GM18861 (cell line): ENCODE measurements at regions not wholly inside any gene's neighbourhood (a gene's known extent, or its start where the extent isn't known, plus 50 kb on each side); places are given as distances from the start of the nearest gene placed in this dataset.

ENCODE experiments used
- ATAC-seq: cut with Tn5 transposase; IDR thresholded peaks from one replicate; pipeline ENCODE4 v1.9.1; 2021; ENCODE audit not compliant: unreplicated experiment

DNA sequence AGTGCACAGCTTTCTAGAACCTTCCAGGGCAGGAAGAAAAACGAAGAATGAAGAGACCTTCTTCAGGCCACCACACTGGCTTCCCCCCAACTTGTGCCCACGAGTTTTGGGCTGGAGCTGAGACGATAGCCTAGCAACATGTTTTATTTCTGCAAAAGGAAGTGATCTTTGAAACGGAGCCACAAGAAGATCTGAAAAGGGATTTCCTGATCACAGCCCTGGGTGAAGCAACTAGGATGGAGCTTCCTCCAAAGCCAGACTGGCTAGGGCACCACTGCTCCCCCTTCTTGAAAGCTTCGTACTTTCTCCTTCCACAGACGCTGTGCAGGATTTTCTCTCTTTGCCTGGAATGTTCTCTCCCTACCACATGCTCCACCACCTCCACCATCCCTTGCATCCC is 418.3 kb downstream of the MED13L start:
- ATAC-seq = no peak

DNA sequence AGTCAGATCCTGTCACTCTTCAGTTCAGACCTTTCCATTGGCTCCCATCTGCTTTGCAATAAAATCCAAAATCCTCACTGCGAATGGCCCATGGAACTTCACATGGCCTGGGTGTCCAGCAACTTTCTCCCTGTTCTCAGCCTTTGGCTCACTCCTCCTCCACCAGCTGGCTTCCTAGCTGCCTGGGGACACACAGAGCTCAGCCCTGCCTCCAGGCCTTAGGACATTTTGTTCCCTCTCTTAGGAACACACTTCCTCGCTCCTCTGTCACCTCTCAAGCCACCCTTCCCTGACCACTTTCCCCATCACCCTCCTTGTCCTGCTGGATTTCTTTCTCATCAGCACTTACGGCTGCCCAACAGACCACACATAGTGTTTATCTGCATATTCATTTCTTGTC is 419.6 kb downstream of the MED13L start:
- ATAC-seq = no peak

DNA sequence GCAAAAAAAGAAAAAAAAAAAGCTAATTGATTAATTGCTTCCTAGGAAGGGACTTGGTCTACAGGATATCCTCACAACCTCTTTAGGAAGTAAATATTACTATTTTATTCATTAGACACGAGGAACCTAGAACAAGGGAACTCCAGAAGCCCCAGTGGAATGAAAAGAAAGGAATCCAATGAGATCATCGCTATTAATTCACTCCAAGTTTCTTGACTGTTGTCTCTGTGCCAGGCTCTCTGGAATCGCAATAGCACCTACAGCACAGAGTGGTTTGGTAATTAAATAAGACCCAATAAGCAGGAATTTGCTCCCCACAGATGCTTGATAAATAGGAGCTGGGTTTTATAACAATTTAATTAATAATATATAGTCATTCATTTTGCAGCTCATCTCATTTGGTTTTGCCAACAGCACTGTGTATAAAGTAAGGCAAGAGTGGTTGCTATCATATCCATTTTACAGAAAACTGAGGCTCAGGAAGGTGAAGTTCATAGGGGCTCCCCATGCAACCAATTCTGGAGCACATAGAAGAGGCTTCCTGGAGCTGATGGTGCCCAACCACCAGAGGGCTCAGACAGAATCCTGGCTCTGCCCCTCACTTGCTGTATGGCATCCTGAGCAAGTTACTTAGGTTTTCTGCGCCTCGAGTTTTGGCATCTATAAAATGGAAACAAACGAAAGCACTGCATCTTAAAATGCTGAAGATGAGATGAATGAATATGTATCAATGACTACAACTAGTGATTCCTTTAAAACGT is 420.2 kb downstream of the MED13L start:
- ATAC-seq = no peak

DNA sequence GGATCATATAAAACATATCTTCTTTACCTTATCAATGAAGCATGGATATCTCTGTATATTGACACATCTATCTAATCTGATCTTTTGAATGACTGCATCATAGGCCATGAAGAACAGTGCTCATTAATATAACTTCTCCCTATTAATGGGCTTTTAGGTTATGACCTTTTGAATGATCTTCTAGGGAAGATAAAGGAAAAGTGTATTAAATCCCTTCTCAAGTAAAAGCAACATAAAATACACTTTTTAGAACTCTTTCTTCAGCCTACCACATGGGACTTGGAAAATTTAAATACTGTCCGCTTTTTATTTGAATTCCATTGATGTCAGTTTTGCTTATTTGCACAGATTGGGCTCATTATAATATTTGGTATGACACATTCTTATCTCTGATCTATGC is 425.4 kb downstream of the MED13L start:
- no peak for ATAC-seq

DNA sequence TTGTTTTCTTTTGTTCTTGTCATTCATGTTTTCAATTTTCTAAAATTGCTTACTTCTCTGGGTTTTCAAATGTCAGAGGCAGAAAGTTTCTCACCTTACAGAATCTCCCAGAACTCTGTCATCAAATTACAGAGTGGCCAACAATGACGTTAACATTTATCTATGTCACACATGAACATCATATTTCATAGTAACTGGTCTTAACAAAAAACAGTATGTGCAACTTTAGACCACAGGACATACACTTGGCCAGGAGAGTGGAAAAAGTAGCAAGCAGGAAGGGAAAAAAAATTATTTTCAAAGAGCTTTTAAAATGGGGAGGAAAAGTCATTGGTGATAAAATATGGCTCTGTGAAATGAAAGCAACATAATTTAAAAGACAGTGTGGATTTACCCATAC is 426.5 kb downstream of the MED13L start:
- ATAC-seq = no peak

DNA sequence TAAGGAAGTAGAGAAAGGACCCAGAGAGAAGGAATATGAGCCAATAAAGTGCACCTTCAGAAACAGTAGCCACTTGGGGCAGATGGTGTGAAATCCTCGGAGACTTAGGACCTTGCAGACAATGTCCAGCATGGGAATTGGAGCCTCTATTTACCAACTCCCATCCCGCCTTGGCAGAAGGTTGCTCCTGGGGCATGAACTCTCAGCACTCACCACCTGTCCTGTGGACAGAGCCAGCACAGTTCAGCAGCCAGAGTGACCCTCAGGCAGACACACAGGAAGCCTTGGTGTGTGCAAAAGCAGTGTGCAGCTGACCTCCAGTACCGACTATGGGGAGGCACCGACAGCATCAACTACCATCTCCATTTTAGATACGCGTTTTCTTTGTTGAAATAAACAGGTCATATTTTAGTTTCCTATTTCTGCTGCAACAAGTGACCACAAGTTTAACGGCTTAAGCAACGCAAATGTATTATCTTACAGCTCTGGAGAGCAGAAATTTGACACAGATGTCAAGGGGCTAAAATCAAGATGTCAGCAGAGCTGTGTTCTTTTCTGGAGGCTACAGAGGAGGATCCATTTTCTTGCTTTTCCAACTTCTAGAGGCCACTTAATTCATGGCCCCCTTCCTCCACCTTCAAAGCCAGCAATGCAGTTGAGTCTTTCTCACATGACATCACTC is 428.1 kb downstream of the MED13L start:
- ATAC-seq = no peak

DNA sequence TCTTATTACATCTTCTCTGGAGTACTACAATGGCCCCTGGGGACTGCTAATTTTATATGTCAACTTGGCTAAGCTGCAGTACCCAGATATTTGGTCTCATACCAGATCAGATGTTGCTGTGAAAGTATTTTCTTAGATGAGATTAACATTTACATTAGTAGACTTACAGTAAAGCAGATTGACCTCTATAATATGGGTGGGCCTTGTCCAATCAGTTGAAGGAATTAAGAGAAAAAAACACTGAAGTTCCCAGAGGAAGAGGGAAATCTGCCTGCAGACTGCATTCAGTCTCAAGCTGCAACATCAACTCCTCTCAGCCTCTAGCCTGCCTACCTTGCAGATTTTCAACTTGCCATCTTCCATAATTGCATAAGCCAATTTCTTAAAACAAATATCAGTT is 430.1 kb downstream of the MED13L start:
- no peak for ATAC-seq

DNA sequence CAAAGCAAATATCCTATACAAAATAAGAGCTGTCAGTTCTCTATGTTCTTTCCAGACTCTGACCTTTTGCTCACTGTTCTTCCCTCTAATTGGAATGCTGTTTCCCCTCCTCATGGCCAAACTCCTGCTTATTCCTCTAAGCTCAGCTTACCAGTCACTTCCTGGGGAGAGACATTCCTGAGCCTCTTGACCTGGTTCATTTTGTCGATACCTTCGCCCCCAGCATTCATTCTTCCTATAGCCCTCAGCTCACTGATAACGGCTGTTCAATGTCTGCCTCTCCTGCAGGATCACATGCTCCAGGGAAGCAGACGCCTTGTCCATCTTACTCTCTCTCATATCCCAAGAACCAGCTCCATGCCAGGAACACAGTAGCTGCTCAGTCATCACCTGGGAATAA is 431.0 kb downstream of the MED13L start:
- ATAC-seq = no peak

DNA sequence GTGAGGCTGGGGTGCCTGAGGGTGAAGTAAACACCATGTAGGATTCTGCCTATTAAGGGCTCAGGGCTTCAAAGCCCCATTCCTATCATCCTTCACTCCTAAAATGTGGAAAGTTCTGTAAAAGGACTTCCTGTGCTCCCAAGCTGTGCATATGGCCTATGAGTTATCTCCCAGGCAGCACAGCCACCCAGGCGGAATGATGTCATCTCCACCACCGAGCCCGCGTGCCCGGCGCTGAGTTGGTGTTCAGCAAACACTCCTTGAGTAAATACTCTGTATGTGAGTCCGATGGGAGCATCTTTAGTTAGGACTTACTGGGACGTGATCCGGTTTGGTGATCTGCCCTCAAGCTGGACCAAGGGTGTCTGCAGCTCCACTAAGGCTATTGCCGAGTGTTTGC is 437.3 kb downstream of the MED13L start:
- ATAC-seq = no peak

DNA sequence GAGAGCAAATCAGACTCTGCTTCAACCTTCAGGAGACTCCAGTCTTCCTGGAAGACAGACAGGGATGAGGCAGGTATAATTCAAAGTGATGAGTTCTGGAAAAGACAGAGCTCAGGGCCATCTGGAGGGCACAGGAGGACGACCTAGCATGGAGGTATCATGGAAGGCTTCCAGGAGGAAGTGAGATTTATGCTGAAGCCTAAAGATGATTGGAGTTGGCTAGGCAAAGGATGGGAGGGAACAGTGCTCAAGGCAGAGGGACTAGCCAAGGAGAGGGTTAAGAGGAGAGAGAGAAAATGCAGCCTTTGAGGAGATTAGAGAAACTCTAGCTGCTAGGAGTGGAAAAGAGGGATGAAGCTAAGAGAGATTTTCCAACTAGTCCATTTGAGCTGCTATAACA is 438.5 kb downstream of the MED13L start:
- ATAC-seq = no peak

DNA sequence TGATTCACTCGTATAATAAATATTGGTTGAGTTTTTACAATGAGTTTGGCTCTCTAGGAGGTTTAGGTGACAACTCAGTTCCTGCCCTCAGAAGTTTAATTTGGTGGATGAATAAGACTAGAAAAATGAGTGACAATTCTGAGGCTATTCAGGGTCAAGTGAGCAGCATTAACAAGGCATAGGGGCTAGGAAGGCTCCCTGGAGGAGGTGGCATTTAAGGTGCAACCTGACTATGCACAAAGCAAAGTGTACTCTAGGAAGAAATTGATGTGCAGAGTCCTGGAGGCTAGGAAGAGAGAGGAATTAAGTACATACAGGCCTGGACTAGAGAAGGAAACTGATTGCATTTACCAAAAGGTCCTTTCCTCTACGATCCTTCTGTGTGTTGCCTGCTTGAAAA is 440.3 kb downstream of the MED13L start:
- ATAC-seq = no peak

DNA sequence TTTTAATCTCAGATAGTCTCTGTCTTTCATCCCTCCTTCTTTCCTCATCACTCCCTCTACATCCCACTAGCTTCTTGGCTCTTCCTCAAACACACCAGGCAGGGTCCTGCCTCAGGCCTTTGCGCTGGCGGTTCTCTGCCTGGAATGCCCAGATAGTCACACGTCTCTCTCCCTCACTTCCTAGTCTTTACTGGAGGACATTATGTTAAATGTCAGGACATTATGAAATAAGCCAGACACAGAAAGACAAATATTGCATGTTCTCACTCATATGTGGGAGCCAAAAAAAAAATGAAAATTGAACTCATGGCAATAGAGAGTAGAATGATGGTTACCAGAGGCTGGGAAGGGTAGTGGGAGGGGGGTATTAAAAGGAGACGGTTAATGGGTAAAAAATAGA is 442.0 kb downstream of the MED13L start:
- no peak for ATAC-seq

DNA sequence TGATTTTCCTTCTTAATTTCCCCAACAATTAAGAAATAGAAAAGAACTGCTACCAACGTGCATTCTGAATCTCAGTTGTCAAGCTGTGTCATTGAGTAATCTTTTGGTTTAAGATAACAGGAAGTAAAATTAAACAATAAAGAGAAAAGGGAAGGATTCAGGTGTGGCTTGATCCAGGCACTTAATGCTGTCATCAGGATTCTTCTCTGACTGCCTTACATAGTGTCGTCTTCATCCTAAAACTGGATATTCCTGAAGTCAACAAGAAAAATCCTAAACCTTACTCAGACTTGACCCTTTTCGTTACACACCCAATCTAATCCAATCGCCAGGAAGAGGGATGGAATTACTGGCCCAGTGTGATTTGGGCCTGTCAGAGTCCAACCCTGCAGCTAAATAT is 443.8 kb downstream of the MED13L start:
- ATAC-seq = no peak

DNA sequence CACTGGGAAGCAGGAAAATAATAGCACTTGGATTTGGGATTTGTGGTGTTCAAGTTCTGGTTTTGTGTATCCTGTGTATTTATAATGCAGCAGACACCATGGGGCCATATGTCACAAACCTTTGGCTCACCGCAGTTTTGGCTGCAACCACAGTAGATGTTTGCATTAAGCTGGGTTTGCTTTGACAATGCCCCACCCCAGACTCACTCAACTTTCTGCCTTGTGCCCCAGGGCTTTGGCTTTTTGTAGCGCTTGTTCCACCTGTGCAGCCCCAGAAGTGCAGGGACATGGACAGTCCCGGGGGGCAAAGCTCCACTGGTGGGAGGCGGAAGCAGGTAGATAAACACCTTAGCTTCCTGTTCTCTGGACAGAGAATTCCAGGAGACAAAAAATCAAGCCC is 446.9 kb downstream of the MED13L start:
- ATAC-seq = no peak

DNA sequence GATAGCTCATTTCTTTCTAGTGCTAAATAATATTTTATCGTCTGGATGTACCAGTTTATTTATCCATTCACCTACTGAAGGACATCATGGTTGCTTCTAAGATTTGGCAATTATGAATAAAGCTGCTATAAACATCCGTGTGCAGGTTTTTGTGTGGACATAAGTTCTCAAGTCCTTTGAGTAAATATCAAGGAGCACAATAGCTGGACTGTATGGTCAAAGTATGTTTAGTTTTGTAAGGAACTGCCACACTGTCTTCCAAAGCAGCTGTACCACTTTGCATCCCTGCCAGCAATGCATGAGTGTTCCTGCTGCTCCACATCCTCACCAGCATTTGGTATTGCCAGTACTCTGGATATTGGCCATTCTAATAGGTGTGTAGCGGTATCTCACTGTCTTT is 447.4 kb downstream of the MED13L start:
- ATAC-seq = no peak

DNA sequence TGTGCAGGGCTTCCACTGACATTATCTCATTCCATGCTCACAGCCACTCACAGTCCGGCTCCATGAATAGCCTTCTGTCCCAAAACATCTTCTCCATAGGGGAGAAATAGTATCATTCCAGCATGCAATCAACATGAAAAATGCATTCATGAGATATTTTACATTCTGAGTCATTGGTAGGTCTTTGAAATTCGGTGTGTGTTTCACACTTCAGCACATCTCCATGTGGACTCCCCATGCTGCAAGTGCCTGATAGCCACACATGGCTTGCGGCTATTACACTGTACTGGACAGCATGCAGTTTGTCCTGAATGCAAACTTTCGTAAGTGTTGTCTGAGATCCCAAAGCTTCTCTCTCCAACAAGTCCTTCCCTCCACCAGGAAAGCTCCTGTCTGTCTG is 449.3 kb downstream of the MED13L start:
- no peak for ATAC-seq

DNA sequence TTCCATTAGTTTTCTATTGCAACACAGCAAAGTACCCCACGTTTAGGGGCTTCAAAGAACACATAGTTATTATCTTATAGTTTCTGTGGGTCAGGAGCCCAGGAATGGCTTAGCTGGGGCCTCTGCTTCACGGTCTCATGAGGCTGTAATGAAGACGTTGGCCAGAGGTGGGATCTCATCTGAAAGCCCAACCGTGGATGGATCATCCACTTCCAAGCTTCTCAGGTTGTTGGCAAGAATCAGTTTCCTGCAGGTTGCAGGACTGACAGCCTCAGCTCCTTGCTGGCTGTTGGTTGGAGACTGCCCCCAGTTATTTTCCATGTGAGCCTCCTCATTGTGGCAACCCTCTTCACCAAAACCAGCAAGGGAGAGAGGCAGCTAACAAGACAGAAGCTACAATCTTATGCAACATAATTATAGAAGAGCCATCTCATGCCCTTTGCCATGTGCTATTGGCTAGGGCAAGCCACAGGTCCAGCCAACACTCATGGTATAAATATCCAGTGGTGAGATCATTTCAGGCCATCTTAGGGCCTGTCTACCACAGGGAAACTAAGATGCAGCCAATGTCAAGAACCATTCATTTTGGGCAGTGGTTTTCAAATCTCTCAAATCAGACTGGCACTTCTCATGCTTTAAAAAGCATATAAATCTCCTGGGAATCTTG is 452.4 kb downstream of the MED13L start:
- ATAC-seq = no peak

DNA sequence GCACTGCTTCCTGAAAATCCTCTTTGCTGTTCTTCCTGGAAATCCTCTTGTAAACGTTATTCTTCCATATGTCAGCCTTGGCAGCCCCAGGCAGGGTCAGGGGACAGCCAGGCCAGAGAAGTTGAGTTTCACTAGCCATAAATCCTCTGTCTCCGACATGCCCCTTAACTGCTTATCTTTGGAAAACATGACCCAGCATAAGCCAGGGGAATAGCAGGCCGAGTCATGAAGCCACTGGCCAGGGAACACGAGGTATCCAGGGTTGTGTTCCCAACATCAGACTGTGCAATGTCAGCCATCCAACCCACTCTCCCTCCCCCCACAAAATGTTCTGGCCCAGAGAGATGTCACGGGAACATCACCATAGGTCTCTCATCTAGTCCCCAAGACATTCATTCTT is 453.9 kb downstream of the MED13L start:
- no peak for ATAC-seq

DNA sequence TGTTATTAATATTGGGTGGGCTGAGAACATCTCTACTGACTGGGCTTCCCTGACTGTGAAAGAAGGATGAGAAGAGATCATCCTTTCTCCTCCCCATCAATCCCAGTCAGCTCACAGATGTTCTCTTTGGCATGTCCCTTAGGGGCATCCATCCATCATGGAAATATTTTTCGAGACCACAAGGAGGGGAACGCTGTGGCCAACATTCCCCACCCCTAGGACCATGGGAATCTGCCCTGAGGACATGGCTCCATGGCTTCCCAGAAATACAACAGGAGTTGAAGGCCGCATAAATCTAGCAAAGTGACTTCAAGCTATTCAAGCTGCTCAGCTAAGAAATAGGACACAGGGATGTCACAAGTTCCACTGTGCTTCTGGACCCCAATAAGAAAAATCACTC is 456.8 kb downstream of the MED13L start:
- ATAC-seq = no peak

DNA sequence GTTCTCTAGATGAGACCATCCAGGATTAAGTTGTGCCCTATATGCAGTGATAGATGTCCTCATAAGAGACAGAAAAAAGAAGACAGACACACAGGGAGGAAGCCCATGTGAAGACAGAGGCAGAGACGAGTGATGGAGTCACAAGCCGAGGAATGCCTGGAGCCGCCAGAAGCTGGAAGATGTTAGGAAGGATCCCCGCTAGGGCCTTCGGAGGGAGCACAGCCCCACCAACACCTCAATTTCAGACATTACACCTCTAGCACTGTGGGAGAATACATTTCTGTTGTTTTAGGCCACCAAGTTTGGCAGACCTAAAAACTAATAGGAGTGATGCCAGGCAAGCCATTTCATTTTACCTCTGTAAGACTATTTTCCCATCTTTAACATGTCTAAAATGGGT is 458.5 kb downstream of the MED13L start:
- no peak for ATAC-seq

DNA sequence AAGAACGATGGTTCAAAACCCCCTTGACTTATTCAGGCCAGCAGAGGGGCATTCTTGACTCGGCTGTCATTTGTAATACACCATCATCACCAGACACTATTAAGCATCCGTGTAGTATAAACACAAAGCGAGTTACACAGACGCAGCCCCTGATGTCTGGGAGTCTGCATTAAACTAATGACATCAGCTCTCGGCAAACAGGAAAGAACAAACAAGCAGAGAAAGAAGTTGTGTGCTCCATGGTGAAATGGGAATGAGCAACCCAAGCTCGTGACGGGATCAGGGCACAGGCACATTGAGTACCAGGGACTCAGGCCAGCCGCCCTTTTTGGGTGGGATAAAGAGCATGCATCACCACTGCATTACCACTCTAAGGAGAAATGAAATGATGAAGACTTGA is 460.1 kb downstream of the MED13L start:
- ATAC-seq = no peak

DNA sequence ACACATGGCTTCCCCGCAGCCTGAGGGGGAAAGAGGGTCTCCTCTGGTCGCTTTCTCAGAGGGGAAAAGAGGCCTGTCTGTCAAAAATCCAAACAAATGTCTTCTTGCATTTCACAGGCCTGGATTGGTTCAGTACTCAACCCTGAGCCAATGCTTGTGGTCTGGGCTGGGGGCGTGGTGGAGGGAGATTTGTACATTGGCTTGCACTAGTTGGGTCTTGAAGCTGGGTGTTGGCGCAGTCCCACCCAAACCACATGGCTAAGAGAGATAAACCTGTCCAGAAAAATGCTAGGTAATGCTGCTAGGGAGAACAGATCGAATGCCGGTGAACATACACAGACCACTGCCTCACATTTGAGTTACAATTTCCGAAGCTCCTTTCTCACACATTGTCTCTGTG is 461.6 kb downstream of the MED13L start:
- ATAC-seq = no peak
